ENCODE measurements at regions not wholly inside any gene's neighbourhood (a gene's known extent, or its start where the extent isn't known, plus 50 kb on each side); places are given as distances from the start of the nearest gene placed in this dataset.

DNA sequence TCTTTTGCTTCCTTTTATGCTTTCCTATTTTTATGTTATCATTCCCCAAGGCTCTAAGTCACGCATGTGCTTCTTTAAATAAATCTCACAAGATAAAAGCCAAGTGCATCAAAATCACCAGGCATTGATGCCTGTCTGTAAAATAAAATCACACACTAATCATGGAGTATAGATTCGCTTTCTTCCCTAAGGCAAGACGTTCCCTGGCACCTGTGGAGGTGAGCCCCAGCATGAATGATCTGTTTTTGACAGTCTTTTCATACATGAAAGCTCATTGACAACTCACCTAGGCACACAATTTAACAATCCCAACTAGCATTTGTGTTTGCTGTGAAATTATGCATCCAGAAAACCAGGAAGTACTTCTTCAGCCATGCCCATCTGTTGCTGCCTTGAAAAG lies 146.9 kb upstream of the DMAC1 start:
- DNase-seq (ENCODE audit: low read depth), result no peak

DNA sequence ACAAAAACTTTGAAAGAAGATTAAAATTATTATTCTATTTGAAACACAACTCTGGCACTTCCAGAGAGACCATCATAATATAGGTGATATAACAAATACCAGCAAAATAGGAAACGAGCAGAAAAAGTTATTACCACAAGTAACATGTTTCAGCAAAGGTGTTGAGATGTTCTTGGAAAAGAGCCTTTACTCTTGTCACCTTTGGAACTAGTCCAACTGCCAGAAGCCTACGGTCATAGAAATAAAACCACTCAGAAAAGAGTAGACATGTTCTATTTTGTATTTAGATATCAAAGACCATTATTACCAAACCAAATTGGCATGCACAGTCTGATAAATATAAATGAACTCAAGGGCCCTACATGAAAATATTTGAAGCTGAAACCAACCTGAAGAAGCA lies 145.0 kb upstream of the DMAC1 start:
- no peak for DNase-seq (ENCODE audit: low read depth)

DNA sequence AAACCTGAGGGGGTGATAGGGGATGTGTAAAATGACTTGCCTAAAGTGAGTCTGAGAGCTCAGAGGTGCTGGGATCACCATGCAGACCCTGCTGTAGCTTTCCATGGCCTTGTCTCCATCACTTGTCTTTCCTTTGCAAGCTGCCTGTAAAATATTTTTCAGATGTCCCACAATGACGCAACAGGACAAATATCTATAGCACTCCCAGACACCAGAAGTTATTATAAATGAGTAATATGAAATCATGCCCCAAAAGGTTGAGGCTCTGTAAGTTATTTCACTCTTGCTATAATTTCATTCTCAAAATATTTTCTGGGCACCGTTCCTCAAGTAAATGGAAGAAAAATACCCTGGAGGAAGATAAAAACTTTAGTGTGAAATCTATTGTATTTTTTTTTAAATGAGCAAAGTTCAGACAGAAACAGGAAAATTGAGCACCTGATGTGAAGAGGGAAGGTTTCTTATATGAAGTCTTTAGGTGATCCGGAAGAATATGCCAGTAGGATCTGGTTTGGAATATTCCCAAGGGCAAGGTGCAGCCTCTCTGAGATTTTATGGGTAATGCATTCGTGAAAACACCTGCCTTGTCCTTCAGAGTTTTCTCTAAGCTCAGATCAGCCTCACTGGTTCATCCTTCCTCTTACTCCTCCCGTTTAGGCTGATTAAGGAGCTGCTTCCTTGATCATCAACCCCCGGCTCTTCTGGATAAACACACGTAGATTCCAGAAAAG lies 138.3 kb upstream of the DMAC1 start:
- DNase-seq (ENCODE audit: low read depth), result no peak

DNA sequence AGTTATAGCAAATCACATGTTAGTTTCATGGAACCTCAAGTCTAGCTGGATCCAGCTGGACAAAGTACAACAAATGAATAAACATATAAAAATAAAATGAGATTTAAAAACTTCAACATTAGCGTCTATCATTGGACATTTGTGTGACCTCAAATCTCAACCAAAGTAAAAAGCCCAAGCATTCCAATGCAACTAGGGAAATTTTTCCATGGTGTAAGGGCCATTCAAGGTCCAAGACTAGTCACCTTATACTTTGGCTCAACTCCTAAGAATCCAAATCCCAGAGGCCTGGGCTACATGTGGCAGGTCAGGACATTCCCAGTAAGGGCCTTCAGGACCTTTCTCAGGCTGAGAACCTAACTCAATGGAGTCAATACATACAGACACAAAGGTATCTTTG lies 137.4 kb upstream of the DMAC1 start:
- no peak for DNase-seq (ENCODE audit: low read depth)

DNA sequence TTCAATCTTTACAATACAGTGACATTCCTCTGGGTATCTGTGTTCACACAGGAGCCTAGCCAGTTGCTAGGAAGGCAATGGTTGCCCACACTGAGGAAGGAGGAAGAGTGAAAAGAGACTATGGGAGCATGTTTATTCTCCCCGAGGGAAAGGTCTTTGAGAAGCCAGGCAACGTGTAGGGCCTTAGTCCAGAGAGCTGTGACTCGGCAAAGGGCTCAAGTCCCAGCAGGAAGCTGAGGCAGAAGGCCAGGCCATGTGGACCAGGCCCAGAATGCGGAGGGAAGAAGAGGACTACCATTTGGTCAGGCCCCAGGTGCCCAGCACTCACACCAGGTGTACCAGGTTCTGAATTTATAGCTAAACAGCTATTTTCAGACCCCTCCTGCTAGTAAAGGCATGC lies 136.6 kb upstream of the DMAC1 start:
- DNase-seq (ENCODE audit: low read depth), result no peak

DNA sequence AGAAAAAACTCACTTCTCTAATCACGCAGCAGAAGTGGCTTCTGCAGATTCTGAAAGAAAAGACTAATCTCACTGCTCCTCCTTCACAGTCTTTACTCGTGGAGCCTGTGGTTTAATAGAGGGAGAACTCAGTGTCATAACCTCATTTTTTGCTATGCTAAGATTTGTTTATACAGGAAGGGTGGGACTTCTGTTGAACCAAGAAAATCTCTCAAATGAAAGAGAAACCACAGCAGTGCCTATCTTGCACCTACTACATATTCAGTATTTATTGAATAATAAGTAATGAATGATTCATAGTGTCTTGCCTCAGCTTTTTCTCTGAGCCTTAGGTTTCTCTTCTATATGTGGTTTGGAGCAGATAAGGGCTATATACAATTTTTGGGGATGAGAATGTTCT lies 136.1 kb upstream of the DMAC1 start:
- no peak for DNase-seq (ENCODE audit: low read depth)

DNA sequence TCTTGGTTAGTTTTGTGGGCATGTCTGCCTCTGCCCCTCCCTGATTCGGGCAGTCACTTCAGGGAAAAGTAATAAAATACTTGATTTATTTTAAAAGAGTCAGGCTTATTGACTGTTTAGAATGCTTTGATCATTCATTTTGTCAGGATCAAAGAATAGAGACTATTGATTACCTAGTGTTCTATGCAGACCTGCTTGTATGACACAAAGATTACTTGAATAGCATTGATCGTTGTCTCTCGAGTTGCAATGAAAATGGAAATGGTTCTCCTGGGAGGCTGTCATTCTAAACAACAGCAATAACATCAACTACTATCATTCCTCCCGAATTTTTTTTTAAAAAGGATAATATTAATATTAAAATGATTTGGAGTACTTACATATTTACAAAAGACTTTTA lies 133.2 kb upstream of the DMAC1 start:
- DNase-seq (ENCODE audit: low read depth), result no peak

DNA sequence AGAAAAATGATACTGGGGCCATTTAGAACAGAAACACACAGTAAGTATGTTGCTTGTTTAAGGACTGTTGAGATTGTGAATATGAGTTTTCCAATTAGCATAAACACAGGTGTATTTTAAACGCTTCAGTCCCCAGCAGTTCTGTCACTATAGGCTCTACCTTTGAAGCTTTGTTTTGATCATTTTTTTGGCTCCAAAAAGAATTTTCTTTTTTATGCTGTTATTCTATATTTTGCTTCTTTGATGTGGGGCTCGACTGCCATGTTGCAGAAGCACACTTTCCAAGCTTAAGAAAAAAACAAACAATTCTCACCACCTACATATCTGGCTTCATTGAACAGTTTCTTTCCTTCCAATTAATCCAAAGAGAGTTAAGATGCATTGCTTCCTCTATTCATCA lies 131.0 kb upstream of the DMAC1 start:
- no peak for DNase-seq (ENCODE audit: low read depth)

DNA sequence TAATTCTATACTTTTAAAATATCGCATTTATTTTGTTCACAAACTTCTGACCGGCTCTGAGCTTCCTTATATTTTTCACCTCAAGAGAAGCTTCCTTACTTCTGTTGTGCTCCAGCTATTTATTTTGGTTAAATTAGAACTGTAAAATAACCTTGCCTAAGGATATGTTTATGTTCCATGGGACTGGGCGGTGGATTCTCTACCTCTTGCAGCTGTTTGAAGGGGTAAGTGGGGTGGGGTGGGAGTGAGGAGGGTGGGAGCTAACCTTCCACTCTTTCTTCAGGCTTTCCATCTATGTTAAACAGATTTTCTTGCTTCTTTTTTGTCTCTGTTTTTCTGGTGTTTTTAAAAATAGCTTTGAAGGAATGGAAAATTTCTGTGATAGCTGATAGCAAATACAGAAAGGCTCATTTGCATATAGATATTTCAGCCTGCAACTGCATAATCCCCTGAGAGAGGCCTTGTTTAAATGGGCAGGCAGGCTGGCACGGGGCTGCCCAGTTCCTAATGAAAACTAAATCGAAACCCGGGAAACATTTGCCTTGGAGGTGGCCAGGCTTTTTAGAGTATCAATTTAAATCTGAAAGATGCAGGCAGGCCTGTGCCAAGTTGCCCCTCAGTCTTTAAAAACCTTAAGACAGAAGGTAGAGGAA lies 122.1 kb upstream of the DMAC1 start:
- no peak for DNase-seq (ENCODE audit: low read depth)

DNA sequence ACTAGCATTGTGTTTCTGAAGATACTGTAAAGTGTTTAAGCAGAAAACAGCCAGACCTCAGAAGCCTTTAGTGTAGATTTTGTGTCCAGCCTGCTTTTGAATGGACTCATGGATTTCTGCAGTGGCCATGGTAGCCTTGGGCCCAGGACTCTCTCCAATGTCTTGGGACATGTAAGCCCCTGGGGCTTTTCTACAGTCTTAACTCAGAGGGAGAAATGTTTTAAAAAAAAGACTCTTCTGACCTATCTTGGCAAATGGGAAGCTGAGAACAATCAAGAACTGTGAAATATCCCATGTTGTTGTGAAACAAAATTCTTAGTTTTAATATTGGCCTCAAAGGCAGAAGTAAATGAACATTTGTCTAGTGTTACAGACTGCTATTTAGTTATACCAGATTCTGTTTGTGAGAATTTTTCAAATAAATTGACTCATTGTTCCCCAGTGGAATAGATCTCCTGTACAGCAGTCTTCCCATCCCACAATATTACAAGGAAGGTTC lies 112.5 kb upstream of the DMAC1 start:
- DNase-seq (ENCODE audit: low read depth), result no peak

DNA sequence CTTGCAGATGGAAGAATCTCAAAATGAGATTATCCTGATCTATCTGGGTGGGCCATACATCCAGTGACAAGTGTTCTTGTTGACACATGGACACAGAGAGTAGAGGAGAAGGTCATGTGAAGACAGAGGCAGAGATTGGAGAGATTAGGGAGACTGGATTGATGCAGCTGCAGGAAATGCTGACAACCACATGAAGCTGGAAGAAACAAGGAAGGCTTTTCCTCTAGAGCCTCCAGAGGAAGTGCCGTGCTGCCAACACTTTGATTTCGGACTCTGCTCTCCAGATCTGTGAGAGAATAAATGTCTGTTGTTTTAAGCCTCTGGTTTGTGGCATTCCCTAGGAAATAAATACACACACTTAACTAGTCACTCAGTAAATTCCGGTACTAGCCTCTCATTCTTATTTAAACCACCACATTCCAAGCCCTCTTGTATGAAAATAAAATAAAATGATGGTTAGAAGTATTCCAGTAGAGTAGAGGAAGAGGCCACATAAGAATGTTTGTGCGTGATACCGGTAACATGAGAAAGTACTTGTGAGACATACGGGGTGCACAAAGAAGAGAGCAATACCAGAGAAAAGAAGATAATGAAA lies 110.9 kb upstream of the DMAC1 start:
- no peak for DNase-seq (ENCODE audit: low read depth)

DNA sequence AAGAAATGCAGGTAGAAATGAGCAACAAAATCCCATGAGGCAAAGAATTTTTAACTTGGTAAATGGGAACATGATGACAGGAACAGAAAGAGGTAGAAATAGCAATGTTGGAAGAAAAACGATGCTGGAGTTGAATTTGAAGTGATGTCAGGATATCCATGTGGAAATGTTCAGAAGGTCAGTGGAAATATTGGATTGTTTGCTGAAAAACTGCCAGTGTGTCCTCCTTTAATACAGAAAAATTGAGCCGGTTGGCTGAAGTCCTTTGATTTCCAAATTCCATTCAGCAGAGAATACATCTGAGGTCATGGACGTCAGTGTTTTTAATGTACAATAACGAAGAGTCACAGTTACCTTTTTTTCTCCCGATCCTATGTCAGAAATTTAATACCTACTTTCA lies 110.0 kb upstream of the DMAC1 start:
- no peak for DNase-seq (ENCODE audit: low read depth)

DNA sequence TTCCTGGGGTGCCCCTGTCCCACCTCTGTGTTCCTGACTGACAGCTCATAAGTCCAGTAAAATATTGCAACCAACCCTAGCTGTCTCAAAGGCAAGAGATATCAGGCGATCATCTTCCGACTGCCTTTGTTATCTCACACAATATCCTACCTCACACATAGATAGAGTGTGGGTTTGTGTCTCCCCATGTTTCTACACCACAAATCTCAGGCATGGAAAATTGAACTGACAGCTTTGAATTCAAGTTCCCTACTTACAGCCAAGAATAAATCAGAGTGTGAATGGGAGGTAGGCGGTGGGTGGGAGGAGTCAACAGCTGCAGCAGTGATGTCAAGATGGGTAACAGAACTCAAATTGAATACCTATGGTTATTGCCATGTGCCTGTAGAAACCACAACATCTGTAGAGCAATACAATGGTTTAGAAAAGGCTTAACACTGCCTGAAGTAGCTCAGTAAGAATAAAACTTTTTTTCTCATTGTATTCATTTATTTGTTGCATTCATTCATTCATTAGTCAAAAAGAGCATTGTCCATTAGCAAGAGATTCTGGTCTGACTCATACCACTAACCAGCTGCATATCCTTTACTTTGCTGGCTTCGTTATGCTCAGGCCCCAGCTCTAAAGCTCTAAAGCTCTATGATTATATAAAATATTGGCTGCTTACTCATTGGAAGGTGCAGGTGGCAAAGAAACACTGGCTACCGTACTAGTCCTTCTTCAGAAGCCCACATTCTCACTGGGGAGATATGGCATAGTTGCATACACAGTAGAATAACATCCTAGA lies 108.2 kb upstream of the DMAC1 start:
- no peak for DNase-seq (ENCODE audit: low read depth)

DNA sequence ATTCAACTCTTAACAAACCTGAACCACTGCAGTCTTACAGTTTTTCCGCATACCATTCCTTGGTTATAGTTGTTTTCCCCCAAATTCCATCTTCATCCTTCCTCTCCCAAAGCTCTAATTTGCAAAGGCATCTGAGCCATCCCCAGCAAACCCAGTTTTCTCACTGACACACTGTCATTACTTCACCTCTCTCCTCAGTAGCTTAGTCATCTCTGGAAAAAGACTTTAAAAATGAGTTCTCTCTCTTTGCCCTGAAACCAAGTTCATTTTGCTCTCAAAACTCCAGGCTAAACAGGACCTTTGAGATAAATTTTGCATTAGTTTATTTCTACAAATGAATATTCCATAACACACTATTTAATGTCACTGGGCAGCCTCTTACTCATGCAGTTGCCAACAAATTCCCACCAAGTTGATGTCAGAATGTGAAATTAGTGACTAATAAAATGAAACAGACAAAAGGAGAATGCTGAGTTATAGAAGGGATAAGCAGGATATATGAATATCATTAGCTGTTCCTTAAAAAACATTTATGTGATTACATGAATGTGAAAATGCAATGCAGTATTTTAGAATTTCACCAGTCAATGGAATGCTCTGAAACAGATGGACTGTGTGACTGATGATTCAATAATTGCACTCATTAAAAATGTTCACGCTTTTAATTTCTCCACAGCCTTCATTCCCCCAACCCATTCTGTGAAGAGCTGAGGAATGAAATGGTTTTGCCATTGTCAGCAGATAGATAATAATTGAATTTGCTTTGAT lies 107.4 kb upstream of the DMAC1 start:
- DNase-seq (ENCODE audit: low read depth), result no peak

DNA sequence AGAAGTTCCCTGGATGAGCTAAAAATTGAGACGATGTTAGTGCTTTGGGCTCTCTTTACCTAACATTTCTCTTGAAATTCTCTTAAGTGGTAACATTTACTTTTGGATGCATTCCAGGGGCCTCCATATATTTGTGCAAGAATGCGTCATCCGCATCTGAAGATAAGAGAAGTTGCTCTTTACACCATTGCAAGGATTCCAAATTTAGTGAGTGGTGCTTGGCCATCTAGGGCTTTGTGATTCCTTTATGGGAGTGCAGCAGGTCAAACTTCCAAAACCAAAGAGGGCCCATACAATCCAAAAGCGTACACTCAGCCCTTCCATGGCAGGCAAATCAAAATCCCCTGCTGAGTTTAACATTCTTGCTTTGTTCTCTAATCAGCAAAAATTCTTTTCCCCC lies 102.0 kb upstream of the DMAC1 start:
- DNase-seq (ENCODE audit: low read depth), result no peak

DNA sequence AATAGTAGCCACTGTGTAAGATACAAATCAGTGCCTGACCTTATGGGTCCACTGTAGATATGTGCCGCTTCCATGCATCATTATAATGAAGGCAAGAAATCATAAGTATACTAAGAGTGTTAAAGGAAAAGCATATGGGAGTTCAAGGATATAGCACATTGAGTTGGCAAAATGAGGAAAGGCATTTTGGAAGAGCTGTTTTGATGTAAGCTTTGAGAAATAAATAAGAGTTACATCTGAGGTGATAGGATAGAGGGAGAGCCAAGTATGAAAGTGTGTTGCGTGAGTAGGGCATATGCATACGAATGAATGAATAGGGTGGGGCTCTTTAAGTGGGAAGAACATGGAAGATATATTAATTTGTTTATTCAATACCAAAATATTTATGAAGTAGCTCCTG lies 101.0 kb upstream of the DMAC1 start:
- DNase-seq (ENCODE audit: low read depth), result no peak

DNA sequence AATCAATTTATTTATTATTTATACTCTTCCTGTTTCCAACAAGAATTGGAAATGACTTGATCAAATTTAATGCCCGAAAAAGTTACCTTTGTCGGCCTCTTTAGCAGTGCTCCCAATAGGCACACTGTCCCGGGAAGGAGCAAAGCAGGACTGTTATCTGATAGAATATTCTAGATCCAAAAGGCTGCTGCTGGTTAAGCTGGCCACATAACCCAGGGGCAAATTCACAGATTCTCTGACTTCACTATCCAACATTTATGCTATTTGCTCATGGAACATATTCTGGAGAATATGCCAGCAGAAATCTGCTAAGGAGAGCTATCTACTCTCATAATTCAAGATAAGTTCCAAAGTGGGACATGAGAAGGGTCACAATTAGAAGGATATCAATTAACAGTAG lies 100.2 kb upstream of the DMAC1 start:
- DNase-seq (ENCODE audit: low read depth), result no peak

DNA sequence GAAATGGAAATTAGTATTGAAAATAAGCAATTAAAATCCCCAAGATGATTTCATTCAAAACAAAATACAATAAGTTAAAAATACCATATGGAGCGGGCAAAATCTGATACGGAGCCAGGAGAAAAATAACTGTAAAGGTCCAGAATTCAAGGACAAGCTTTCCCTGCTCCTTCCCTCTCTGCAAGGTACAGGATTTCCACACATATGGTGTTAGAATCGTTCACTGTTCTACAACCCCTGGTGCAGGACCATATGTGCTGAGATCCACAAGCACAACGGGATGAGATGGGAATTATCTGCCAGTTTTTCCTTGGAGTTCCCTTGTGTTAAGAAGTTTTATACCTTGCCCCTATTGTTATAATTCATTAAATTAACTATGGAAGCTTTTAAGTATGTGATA lies 94.7 kb upstream of the DMAC1 start:
- no peak for DNase-seq (ENCODE audit: low read depth)

DNA sequence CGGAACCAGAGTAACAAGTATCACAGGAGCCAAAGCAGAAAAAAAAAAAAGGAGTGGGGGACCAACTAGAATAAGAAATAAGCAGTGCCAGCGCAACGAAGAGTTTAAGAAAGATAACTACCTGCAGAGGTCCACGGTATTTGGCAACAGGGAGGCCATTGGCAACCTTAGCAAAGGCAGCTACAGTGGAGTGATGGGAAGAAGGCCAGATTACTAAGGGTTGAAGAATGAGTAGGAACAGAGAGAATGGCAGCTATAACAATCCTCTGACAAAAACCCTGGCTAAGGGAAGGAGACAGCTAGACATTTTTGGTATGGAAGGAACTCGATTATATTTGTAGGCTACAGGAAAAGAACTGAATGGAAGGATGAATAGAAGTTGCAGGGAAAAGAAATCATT lies 93.4 kb upstream of the DMAC1 start:
- DNase-seq (ENCODE audit: low read depth), result no peak

DNA sequence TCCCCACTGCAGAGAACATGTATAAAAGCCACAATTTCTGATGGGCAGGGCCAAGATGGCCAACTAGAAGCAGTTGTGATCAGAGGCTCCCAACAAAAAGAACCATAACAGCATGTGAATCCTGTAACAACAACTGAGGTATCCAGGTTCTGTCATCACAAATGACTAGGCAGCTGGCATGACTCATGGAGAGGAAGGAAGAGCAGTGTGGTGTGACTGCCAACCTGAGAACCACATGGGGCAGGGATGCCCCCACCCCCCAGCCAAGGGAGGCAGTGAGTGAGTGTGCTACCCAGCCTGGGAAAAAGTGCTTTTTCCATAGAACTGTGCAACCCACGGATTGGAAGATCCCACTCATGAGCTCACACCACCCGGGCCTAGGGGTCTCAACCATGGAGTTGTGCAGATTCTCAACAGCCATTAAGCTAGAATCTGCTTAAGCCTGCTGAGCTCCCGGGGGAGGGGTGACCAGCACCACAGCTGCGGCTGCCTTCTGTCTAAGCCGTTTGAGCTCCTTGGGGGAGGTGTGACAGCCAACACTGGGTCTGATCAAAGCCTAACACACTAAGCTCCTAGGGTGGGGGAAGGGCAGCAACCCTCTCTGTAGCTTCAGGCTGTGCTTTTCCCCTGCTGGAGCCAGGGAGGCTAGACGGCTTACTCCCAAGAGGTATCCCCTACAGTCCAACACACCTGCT lies 80.1 kb upstream of the DMAC1 start:
- DNase-seq (ENCODE audit: low read depth), result peak; percentile 4

DNA sequence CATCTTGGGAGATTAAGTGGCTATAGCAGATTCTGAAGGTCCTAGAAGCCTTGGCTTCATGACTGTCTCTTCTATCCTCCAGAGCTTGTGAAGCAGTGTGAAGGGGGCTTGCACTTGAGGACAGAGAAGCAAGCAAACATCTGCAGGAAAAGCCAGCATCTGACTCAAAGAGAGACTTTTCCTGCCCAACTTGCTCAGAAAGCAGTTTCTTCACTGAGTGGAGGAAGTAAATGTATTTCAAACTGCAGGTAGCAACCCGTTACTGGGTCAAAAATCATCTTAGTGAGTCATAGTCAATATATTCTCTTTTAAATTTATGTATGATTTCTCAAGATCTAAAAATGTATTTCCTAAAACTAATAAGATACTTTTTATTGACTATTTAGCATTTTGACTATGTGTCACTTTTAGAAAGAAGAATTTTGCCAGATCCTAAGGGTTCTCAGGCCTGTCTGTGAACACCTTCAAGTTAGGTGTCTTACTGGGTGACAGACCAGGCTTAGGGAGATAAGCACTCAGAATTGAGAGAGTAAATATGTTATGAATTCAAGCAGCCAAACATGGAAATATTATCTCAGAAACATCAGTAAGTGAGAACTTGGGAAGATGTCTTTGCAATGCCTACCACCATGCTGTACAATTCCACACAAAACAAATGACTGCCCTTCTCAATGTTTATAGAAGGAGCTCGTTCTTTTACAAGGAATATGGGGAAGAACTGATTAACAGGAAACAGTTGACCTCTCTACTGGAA lies 72.6 kb upstream of the DMAC1 start:
- no peak for DNase-seq (ENCODE audit: low read depth)

Data from stimulated activated CD8-positive, alpha-beta memory T cell treated with anti-CD3 and anti-CD28 coated beads, Interleukin-4, amount 100 ng/mL, for 24 hours (primary cell).